ENCODE measurements at regions not wholly inside any gene's neighbourhood (a gene's known extent, or its start where the extent isn't known, plus 50 kb on each side); places are given as distances from the start of the nearest gene placed in this dataset.

GRCh38 chr17:72394531-72394930 lies 273.7 kb downstream of the SOX9 start:
- no peak for DNase-seq

DNA sequence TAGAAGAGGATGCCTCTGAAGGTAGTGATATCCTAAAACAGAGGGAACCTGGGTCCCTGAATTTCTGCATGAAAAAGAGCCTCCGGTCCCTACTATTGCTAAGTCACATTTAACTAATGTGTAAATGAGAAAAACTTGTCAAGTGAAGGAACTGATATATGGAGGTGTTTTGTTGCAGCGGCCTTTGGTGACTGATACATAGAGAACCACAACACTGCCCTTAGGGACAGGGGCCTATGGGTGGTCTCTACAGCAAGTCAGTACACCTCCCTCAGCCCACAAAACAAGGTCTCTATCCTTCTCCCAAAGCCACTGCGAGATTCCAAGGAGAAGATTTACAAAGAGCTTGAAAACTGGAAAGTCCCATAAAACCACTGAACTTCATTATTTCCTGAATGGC lies 275.3 kb downstream of the SOX9 start:
- no peak for DNase-seq

DNA sequence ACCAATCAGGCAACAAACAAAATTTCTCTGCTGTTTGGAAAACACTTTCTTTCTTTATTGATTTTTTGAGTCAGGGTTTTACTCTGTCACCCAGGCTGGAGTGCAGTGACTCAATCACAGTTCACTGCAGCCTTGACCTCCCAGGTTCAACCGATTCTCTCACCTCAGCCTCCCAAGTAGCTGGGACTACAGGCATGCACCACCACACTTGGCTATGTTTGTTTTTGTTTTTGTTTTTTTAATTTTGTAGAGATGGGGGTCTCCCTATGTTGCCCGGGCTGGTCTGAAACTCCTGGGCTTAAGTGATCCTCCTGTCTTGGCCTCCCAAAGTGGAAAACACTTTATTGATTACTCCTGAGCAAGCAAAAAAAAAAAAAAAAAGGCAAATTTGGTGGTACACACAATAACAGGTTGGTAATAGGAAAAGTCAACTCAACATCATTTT lies 276.4 kb downstream of the SOX9 start:
- DNase-seq, result no peak

GRCh38 chr17:72397687-72398086 lies 276.9 kb downstream of the SOX9 start:
- no peak for DNase-seq

GRCh38 chr17:72399023-72399607 lies 278.3 kb downstream of the SOX9 start:
- DNase-seq, result no peak

GRCh38 chr17:72399608-72400487 lies 279.0 kb downstream of the SOX9 start:
- no peak for DNase-seq

DNA sequence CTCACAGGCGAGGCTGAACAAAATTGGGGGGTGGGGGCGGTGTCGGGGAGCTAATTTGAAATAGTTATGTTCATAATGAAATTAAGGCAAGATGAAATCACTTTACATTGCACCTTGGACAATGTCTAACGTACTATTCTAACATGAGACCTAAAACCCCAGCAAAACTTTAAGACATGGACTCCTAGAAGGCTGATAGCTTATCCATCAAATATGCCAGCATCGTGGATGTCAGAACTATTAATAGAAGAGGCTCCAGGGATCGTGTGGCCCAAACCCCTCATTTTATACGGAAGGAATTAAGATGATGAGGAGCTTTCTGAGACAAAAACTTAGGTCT lies 279.6 kb downstream of the SOX9 start:
- DNase-seq, result no peak

GRCh38 chr17:72400863-72401262 lies 280.0 kb downstream of the SOX9 start:
- no peak for DNase-seq

DNA sequence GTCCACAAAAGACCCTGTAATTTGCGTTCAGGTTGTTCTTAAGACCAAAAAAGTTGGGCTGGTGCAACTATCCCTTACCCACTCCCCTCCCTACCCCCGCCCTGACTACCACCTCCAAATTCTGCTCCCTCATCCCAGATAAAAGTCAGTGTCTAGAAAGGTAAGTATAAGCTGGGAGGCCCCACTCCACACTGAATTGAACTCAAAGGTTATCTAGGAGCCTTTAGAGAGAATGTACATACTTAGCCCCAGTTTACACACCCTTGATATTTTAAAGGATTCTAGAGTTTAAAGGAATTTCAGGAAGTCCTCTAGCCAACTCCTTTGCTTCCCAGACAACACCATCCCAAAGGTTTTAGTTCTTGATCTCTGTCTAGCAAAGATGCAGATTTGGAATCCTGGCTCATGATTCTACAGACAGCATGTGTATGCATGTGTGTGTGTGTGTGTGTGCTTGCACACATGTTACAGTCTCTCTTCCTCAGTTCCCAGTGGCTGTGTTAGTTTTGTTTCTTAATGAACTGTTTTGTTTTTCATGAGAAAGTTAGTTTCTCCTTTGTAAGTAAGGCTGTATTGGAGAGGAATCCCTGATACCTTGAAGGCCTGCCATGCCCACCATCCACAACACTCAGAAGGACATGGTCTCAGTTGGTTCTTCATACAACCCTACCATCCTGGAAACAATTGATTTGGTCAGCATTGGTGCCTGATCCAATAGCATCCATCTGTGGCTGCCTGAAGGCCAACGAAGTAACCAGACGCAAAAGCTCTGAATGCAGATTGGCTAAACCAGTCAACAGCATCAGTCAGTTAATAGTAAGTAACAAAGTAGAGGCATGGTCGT lies 281.3 kb downstream of the SOX9 start:
- no peak for DNase-seq

DNA sequence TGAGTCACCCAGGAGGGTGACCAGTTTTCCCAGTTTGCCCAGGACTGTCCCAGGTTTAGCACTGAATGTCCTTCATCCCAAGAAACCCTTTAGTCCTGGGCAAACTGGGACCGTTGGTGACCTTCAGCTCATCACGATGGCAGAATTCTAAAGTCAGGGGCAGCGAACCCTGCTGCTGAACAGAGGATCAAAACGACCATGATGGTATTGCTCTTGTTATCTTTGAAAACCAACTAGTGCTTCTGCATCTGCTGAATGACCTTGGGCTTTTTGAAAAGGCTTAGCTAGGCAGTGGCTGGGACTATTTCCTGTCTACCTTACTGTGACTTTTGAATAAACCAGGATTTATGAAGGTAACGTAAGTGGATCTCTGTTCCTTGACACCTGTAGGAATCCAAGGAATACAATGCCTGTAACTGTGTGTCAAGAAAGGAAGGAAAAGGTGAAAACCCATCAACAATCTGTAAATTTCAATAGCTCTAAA lies 281.9 kb downstream of the SOX9 start:
- no peak for DNase-seq

- no peak for DNase-seq
Observed at GRCh38 chr17:72403713-72404209, 282.9 kb downstream of the SOX9 start.

DNA sequence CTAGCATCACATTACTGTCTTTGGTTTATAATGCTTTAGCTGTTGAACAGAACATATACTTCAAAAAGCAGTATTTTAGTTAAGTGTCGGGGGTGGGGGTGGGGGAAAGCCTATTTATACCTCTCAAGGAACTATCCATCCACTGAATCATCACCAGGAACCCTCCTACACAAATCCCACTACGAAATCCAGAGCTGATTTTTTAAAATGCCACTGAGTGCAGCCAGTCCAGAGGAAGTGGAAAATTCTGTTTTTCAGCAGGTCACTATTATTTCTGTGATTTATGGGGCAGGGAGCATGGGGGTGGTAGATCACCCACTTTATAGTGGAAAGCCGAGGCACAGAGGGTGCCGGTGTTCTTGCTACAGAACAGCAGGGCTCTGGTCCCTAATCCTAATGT lies 284.1 kb downstream of the SOX9 start:
- no peak for DNase-seq

GRCh38 chr17:72405662-72406230 lies 284.9 kb downstream of the SOX9 start:
- no peak for DNase-seq

GRCh38 chr17:72406498-72406897 lies 285.7 kb downstream of the SOX9 start:
- DNase-seq, result no peak

DNA sequence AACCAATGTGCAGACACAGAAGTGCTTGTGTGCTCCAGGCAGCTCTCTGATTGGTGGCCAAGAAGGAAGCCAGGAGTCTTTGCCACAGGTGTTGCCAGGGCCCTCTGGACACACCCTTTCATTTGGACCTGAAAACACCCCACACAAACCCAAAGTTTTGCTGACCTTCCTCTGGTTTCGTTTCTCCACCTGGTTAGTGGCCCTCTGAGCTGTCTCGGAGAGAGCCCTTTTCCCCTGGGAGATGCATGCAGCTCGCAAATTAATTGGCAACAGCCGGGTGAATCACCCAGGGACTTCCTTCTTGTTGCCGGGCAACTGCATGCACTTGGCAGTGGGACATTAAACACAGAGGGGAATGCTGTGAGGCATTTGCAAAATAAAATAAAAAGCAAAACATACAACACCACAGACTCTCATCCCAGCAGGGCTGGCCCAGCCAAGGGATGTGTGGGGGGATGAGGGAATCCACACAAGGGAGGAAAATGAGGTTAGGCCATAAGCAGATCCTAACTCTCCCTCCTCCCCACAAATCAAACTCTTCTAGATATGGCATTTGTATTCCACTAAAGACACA lies 286.6 kb downstream of the SOX9 start:
- DNase-seq, result no peak

- DNase-seq, result no peak
Observed at GRCh38 chr17:72407931-72408330, 287.1 kb downstream of the SOX9 start.

DNA sequence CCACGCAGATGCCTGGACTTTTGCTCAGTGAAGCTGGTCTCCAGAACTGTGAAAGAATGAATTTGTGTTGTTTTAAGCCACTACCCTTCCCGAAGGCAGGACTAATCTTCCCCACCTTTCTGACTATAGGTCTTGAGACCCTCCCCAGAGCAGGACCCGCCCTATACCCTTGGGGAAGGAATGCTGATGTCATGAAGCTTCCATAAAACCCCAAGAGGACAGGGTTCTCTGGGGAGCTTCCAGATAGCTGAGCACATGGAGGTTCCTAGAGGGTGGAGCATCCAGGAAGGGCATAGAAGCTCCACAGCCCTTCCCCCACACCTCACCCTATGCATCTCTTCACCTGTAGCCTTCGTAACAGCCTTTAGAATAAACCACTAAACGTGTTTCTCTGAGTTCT lies 287.8 kb downstream of the SOX9 start:
- DNase-seq, result no peak

GRCh38 chr17:72409405-72410002 lies 288.7 kb downstream of the SOX9 start:
- no peak for DNase-seq

DNA sequence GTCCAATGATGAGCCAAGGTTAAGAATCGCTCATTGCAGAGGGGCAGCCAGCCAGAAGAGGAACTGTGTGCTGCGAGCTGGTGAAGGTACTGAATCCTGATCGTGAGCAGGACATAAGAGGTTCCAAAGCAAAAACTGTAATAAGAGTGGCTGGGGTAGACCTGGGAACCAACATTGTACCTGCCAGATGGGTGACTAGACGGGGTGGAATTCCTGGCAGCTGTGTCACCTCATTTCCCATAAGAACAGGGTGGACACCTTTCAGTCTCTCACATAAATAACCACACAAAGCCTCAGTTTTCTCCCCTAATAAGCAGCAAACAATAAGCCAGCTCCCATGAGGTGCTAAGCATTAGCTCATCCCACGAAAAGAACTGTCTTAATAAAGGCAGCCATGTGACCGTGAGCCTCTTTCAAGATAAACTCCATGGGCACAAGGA lies 290.3 kb downstream of the SOX9 start:
- no peak for DNase-seq

GRCh38 chr17:72412650-72413076 lies 291.8 kb downstream of the SOX9 start:
- no peak for DNase-seq

GRCh38 chr17:72413077-72414031 lies 292.5 kb downstream of the SOX9 start:
- no peak for DNase-seq

All from stimulated activated CD4-positive, alpha-beta T cell treated with anti-CD3 and anti-CD28 coated beads, Interleukin-2, amount 100 ng/mL, for 24 hours (primary cell).